CD4-positive, alpha-beta T cell treated with Interleukin-2 at 100 ng/mL for 4 hours (primary cell): ENCODE measurements at regions not wholly inside any gene's neighbourhood (a gene's known extent, or its start where the extent isn't known, plus 50 kb on each side); places are given as distances from the start of the nearest gene placed in this dataset.

Experiments
- DNase-seq: peaks from one replicate; pipeline ENCODE4 v3.0.0-alpha.2; 2020; ENCODE audit warnings: low spot score

DNA sequence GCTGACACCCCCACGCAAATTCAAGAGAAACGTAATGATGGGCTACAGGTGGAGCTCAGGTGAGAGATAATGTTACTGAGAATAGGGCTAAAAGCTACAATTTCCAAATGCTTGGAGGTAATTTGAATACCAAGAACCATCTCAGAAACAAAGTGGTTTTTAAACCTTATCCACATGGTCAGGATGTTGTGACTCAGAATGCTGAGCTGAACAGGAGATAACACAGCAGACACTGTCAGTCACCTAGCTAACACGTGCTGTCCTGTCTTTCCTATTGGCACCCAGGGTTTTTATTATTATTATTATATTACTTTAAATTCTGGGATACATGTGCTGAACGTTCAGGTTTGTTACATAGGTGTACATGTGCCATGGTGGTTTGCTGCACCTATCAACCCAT lies 233.0 kb upstream of the MAF start:
- no peak for DNase-seq

DNA sequence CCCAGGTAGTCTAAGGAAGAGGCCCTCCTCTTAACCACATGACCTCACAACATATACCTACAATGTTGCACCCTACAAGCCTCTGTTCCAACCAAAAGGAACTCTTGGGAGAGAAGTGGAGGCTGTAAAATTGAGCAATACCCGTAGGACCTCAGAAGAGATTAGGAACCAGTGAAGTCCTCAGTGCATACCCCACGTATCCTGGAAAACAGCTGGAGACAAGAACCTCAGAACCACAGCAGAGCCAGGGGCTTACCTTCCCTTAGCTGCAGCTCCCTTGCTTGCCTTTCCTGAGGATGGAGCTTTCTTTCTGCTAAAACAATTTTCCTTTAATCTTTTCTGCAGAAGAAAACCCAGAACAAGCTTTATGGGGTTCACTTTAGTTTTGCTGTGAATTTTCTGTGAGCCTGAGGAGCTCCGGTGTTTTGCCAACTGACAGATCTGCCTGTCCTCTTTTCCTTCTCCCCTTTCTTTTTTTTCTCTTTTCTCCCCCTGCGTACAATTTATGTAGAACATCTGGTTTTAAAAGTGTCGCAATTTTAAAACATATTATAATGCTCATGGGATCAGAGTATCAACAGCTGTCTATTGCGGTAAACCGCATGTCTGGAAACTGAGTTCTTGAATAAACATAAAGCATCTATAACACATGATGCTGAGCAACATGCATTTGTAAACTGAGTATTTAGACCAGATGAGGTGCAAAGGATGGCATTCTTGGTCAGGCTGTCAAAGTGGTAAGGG lies 226.4 kb upstream of the MAF start:
- no peak for DNase-seq

DNA sequence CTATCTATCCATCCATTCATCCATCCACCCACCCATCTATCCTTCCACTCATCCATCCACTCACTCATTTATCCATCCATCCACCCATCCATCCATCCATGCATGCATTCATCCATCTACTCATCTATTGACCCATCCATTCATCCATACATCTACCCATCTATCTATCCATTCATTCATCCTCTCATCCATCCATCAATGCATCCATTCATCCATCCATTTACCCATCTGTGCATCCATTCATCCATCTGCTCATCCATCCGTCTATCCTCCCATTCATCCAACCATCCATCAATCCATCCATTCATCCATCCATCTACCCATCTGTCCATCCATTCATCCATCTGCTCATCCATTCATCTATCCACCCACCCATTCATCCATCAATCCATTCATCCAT lies 224.5 kb upstream of the MAF start:
- DNase-seq, result no peak

GRCh38 chr16:79823639-79824038 lies 223.1 kb upstream of the MAF start:
- no peak for DNase-seq

- DNase-seq, result no peak
Measured at GRCh38 chr16:79821911-79822310, 221.4 kb upstream of the MAF start.

DNA sequence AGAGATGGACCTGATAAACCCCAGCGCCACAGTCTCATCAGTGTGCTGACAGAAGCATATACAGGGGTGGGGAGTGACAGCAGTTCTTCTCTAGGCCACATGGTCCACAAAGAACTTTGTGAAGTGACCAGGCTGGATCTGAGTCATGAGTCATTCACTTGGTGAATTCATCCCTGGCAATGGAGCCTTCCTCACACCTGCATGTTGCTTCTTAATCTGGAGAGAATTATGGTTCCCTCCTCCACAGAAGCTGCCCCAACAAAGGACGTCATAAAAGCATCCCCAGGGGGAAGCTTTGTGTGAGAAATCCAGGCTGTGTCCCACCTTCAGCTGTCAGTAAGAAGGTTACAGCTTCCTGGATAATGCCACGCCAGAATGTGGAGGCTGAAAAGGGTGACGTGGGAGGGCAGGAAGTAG lies 215.6 kb upstream of the MAF start:
- DNase-seq, result no peak

- DNase-seq, result no peak
Measured at GRCh38 chr16:79815049-79815448, 214.5 kb upstream of the MAF start.

GRCh38 chr16:79814124-79814523 lies 213.6 kb upstream of the MAF start:
- no peak for DNase-seq

- DNase-seq, result no peak
Measured at GRCh38 chr16:79811541-79811940, 211.0 kb upstream of the MAF start.

GRCh38 chr16:79810449-79811189 lies 210.1 kb upstream of the MAF start:
- DNase-seq, result no peak

DNA sequence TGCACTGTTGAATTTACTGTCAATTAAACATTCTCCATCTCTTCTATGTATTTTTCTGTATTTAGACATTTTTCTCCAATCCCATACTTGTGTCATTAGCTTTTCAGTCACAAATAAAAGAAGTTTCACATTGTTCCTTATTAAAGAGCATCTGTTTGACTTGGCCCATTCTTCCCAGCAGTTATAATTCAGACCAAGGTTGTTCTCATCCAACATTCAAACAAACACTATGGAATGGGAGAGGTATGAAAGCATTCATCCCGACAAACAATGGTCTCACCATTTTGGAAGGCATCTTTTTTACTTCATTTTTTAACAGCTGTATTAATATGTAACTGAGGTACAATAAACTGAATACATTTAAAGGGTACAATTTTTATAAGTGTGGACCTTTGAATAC lies 208.8 kb upstream of the MAF start:
- no peak for DNase-seq

DNA sequence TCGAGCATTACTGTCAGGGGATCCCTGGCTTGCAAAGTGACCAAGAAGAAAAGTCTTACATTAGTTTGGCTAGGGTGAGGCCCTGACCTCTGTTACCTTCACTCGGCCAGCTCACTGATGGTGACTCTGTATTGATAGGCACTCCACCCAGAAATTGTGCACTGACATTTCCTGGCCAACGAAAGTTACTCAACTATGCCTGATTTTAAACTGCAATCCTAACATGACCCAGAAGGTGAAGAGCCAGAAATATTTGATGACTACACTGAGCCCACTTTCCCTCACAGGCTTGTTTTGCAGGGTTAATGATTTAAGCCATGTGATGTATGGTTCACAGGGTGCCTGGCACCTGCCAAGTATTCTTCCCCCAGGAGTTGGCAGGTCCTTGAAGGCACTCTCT lies 208.2 kb upstream of the MAF start:
- DNase-seq, result no peak

- DNase-seq, result no peak
Measured at GRCh38 chr16:79806757-79807156, 206.2 kb upstream of the MAF start.

DNA sequence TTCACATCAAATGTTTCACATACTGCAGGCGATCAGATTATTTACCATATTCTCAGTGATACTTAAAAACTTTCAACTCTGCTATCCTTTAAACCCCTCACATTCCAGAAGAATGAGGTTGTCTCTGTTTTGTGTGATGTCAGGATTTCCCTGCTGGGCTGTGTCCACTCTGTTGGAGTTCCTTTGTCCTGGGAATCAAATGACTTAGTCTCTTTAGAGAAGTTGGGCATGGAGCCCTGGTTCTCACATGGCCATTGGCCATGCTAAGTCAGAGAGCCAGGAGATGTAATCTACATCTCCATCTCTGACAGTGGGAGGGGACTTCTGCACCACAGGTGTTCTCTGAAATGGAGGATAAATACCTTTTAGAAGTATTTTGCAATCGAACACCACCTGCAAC lies 205.1 kb upstream of the MAF start:
- DNase-seq, result no peak

GRCh38 chr16:79801646-79802045 lies 201.1 kb upstream of the MAF start:
- no peak for DNase-seq

- no peak for DNase-seq
Measured at GRCh38 chr16:79800016-79800608, 199.6 kb upstream of the MAF start.

- DNase-seq, result no peak
Measured at GRCh38 chr16:79798416-79799053, 198.0 kb upstream of the MAF start.

GRCh38 chr16:79797486-79797885 lies 196.9 kb upstream of the MAF start:
- DNase-seq, result no peak

- no peak for DNase-seq
Measured at GRCh38 chr16:79795556-79795955, 195.0 kb upstream of the MAF start.

DNA sequence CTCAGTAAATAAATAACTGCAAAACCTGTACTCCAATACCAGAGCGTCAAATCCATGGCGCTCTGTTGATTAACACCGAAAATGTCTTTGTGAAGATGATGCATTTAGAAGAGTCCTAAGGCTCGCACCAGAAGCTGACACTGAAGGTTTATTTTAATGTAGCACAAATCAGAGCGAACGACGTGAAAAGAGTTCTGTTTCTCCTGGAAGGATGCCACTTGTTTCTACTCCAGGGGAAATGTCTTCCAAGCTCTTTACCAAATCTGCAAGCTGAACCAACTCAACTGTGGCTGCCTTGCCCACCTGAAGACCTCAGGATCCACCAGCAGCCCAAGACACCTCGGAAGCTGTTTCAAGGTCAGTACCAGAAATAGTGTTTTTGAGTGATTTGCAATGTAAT lies 194.4 kb upstream of the MAF start:
- DNase-seq, result no peak

DNA sequence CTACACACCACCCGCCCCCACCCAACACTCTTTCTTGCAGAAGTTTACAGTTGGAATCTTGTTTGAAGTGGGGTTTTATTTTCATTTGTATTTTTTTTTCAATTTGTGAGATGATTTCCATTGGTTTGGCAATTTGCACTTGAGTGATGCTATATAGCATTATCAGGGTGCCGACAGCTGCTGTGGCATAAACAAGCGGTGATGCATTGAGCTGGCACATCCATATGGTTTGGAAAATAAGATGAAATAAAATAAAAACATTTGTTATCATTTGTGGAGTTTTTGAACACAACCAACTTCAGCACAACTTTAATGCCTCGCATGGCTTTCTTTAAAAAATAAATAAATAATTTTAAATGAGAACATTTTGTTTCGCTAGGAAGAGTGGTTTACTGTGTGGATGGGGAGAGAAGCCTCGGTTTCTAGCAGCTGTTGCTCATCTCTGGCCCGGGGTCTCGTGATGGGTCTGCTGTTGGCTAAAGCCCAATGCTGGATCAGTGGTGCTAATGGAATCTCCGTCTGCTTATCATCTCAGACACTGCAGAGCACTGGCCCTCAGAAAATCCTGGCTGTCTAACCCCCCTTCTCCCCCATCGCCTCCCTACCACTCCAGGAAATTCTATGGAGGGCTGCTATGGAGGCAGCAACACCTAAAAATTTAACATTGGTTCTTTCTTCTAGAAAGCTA lies 192.3 kb upstream of the MAF start:
- DNase-seq, result no peak

- no peak for DNase-seq
Measured at GRCh38 chr16:79792076-79792475, 191.5 kb upstream of the MAF start.
